Superior temporal gyrus (tissue), 1 donor: ENCODE measurements at regions not wholly inside any gene's neighbourhood (a gene's known extent, or its start where the extent isn't known, plus 50 kb on each side); places are given as distances from the start of the nearest gene placed in this dataset.

Experiments used
- DNase-seq: peaks from one replicate; pipeline ENCODE4 v3.0.0-alpha.2; 2016; ENCODE audit errors: extremely low spot score

GRCh38 chr21:35136586-35137219 lies 87.6 kb upstream of the RUNX1 start:
- no peak for DNase-seq

- DNase-seq: no peak
Observed at GRCh38 chr21:35136106-35136505, 87.0 kb upstream of the RUNX1 start.

- no peak for DNase-seq
Observed at GRCh38 chr21:35135481-35135880, 86.4 kb upstream of the RUNX1 start.

GRCh38 chr21:35134309-35134708 lies 85.2 kb upstream of the RUNX1 start:
- no peak for DNase-seq

- no peak for DNase-seq
Observed at GRCh38 chr21:35128536-35128935, 79.4 kb upstream of the RUNX1 start.

GRCh38 chr21:35127851-35128250 lies 78.7 kb upstream of the RUNX1 start:
- no peak for DNase-seq

- no peak for DNase-seq
Observed at GRCh38 chr21:35127026-35127425, 77.9 kb upstream of the RUNX1 start.

- no peak for DNase-seq
Observed at GRCh38 chr21:35120631-35121180, 71.6 kb upstream of the RUNX1 start.

- no peak for DNase-seq
Observed at GRCh38 chr21:35119501-35120047, 70.5 kb upstream of the RUNX1 start.

- DNase-seq: no peak
Observed at GRCh38 chr21:35116777-35117176, 67.7 kb upstream of the RUNX1 start.

- no peak for DNase-seq
Observed at GRCh38 chr21:35113064-35113463, 64.0 kb upstream of the RUNX1 start.

GRCh38 chr21:35111321-35111930 lies 62.3 kb upstream of the RUNX1 start:
- no peak for DNase-seq

- DNase-seq: no peak
Observed at GRCh38 chr21:35108887-35109286, 59.8 kb upstream of the RUNX1 start.

GRCh38 chr21:35107520-35107919 lies 58.4 kb upstream of the RUNX1 start:
- no peak for DNase-seq

GRCh38 chr21:35106246-35106835 lies 57.2 kb upstream of the RUNX1 start:
- no peak for DNase-seq

- peak; percentile 16 for DNase-seq
Observed at GRCh38 chr21:35102488-35103371, 53.6 kb upstream of the RUNX1 start.

GRCh38 chr21:35100349-35100811 lies 51.3 kb upstream of the RUNX1 start:
- DNase-seq: no peak

GRCh38 chr21:35099310-35099709 lies 50.2 kb upstream of the RUNX1 start:
- no peak for DNase-seq
